GM18909 (cell line): ENCODE measurements at regions not wholly inside any gene's neighbourhood (a gene's known extent, or its start where the extent isn't known, plus 50 kb on each side); places are given as distances from the start of the nearest gene placed in this dataset.
A peak's percentile ranks its signal among the peaks of the same experiment; 100 is the strongest.

Source experiments
- ATAC-seq: cut with Tn5 transposase; IDR thresholded peaks from one replicate; pipeline ENCODE4 v1.9.1; 2021; ENCODE audit warnings: mild to moderate bottlenecking; ENCODE audit not compliant: unreplicated experiment, poor library complexity

DNA sequence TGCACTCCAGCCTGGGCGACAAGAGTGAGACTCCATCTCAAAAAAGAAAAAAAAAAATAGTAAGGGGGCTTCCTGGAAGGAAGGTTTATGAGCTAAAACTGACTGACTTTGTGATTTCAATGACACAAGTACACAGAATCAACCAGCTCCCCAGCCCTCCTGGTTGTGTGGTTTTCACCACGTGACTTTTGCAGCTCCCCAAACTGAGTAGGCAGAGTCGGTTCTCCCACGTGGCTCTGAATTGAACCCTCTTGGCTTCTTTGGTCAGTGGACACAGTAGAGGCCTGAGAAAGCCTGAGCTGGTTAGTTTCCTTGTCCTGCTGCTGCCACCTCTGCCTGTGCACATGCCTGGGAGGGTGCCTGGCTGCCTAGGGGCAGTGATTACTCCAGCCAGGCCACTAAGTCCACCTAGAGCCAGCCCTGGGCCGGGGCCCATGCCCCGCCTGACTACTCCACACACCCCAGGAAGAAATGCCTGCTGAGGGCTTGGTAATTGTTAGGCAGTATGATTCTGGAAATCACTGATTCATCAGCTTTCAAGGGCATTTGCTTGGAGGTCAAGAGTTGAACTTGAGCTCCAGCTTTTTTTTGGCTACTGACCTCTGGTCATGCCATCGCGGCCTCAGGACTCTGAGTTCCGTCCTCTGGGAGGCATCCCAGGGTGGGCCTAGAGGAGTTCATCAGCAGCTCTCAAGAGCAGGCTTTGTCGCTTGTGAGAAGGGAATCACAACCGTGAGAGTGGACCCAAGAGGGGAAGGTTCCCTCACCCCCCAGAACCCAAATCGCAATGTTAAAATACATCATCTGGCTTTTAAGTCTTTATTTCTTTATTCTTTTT is 431.9 kb upstream of the HS6ST1 start:
- ATAC-seq = no peak

GRCh38 chr2:128751746-128752145 is 433.1 kb upstream of the HS6ST1 start:
- no peak for ATAC-seq

- no peak for ATAC-seq
These were observed 434.1 kb upstream of the HS6ST1 start for GRCh38 chr2:128752691-128753263.

GRCh38 chr2:128753321-128753720 is 434.7 kb upstream of the HS6ST1 start:
- no peak for ATAC-seq

DNA sequence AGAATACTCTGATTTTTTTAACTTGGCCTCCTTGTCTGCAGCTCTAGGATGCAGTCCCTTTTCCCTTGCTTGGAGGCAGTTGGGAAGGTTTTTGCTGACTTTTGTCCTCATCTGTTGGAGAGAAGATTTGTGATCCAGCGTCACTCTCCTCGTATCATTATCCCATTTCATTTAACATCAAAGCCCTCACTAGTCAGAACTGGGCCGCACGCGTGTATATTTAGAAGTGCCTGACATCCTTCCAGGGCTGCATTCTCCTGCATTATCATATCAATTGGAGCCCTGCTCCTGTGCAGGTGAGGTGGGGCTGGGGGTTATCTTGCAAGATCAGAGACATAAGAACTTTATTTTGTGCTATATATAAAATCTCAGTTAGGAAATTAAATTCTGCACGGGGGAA is 435.1 kb upstream of the HS6ST1 start:
- peak; percentile 2 for ATAC-seq

DNA sequence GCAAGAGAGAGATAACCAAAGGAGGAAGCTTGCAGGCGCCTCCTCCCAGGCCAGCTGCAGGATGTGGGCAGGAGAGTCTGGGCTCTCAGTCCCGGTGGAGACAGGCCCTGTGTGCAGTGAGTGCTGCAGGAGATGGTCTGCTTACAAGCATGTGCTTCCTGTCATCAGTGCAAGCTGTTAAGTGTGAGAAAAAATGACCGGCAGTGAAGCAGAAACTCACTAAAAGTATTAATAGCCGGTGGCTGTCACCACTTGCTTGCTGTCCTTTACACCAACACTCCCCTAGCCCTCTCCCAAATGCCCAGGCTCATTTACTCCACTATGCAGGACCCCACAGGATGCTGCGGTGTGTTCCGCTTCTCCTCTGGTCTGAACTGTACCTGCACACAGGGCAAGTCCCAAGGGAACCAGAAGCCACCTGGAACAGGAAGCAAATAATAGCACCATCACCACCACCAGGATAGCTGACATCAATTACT is 435.6 kb upstream of the HS6ST1 start:
- peak; percentile 98 for ATAC-seq

- no peak for ATAC-seq
These were observed 437.2 kb upstream of the HS6ST1 start for GRCh38 chr2:128755695-128756364.

DNA sequence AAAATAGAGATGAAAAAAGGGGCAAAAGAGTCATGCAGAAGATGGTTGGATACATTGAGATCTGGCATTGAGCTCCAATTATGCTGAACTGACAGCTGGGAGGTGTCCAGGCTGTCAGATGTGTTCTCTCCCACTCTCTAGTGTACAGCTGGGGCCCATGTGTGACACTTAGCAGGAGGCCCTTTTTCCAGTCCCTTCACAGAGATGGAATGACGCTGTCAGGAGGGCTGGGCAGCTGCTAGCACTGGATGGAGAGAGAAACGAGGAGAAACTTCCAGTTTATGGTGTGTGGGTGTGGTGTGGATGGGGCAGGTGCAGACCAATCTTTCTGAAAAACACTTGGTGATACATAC is 437.7 kb upstream of the HS6ST1 start:
- ATAC-seq = no peak

GRCh38 chr2:128765811-128766210 is 447.1 kb upstream of the HS6ST1 start:
- no peak for ATAC-seq

DNA sequence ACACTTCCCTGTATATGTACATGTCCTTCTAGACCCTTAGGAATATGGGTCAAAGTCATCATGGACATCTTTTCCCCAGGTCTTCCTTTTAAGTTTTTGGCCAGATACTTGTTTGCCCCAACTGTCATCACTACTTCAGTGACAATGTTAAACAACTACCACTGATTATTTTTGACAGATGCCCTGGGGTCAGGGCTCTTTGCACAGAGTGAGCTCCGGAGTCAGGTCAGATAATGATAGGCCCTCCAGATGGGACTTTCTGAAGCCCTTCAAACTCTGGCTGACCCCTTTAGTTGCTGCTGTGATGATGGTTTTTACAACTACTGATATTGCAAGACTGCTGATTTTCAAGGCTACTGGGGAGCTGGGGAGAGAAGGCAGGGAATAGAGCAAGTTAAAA is 449.4 kb upstream of the HS6ST1 start:
- no peak for ATAC-seq

GRCh38 chr2:128769457-128770142 is 450.9 kb upstream of the HS6ST1 start:
- ATAC-seq = no peak

DNA sequence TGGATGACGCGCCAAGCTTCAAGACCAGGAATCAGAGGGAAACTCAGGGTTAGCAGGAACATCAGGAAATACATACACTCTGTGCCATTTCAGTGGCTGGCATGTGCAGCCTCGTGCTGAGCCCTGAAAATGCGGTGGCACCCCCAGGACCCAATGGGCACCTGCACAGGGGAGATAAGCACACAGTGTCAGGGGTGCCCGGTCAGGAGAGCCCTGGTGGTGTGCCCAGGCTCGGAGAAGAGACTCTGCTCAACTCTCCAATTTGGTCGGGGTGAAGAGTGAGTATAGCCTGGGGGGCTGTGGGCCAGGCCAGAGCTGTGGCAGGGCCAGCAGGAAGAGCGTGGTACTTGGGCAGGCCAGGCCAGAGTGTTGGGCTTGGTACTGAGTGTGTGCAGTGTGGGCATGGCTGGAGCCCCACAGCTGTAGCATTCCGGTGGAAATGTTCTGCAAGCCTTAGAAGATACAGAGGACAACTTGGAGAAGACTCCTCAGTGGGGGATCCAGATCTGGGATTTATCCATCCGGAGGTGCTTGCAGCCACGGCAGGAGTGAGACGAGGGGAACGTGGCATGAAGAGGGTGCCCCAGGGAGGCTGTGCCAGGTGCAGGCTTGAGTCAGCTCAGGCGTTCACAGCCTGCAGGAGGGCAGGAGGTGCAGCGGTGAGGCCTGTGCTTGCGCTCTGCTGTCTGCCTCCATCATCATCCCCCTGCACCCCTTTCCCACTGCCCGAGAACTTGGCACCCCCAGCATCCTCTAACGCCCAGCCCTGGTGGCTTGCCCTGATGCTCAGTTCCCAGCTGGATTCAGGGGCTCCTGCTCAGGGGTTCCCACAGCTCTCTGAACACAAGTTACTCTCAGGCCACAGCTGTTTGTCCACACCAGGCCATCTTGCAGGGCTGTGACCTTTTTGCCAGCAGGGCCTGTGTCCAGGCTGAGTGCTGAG is 451.7 kb upstream of the HS6ST1 start:
- ATAC-seq = no peak

DNA sequence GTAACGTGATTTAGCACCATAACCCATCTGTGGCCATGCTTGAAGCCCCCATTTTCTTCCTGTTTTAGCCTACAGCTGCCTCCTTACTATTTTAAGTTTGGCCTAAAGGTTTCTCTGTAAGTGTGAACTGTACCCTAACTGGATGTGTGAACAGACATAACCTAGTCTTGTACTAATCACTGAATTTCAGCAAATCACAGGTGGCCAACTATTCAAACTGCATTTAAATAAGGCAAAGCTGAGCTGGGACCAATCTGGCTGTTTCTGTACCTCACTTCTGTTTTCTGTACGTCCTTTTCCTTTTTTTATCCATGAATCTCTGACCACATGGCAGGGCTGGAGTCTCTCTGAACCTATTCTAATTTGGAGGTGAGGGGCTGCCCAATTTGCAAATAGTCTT is 452.7 kb upstream of the HS6ST1 start:
- ATAC-seq = no peak

DNA sequence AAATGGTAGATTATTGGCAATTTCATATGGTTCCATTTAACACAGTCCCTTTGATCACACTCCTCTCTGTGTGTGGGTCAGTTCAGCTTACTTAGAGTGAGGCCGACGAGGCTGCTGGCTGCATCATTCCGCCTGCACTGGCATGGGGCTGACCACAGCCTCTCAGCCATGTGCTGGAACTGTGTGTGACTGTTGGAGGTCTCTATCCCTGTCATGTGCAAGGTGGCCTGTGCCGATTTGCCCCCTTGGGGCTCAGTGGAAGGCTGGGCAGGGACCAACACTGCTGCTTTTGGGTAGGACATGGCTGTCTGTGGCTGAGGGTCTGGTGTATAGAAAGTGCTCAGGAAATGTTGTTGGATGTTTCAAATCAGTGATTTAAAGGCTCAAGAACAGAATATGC is 454.0 kb upstream of the HS6ST1 start:
- ATAC-seq = no peak

GRCh38 chr2:128773641-128774319 is 455.1 kb upstream of the HS6ST1 start:
- no peak for ATAC-seq

GRCh38 chr2:128774320-128775216 is 455.9 kb upstream of the HS6ST1 start:
- no peak for ATAC-seq

DNA sequence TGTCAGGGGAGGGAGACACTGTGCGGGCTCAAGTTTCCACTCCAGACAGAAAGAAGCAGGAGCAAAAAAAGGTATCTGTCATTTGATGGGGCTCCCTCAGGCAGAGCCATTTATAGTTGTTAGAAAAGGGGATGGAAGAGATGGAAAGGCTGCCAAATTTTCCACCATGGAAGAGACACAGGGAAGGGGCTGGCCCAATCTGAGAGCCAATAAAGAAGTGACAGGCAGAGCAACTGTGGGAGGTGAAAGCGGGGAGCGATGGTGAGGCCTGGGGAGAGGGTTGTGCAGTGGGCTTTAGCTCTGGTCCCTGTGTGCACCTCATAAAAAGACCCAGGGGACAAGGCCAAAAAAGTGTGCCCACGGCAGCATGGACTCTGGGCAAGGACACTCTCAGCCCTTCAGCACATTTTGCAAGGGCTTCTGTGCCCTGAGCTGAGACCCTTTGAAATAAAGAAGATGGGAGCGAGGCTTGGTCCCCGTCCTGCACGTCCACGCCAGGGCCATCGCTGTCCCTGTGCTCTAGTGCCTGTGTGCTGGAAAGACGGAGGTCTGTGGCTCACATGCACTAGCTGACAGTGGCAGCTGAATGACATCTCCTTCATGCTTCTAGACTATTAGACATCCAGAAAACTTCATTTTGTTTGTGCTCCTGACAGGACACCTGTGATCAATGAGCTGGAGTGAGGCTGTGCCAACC is 456.7 kb upstream of the HS6ST1 start:
- no peak for ATAC-seq

- no peak for ATAC-seq
These were observed 457.2 kb upstream of the HS6ST1 start for GRCh38 chr2:128775914-128776285.
